IMR-90 (cell line): ENCODE measurements at regions not wholly inside any gene's neighbourhood (a gene's known extent, or its start where the extent isn't known, plus 50 kb on each side); places are given as distances from the start of the nearest gene placed in this dataset.

Experiments
- ATAC-seq: fragments of 200-7000 bp; cut with Tn5 transposase; 2 replicates; pipeline ENCODE4 v1.9.1; 2020; ENCODE audit warnings: low read depth, mild to moderate bottlenecking, moderate library complexity
- BruUV-seq: library from RNA; stranded (reverse); fragments of 400-500 nt; replicated peaks from 2 replicates; lab custom pipeline; 2021; lab: Mats Ljungman, UMichigan
- CTCF ChIA-PET: fragments of 300-600 bp; formaldehyde crosslinking; extraction: SDS; loops from one replicate; lab custom pipeline; 2021; ENCODE audit warnings: antibody characterized with exemption; lab: Yijun Ruan, JAX
- POLR2A ChIA-PET: fragments of 300-600 bp; sonication (Branson Sonifier 250); formaldehyde crosslinking; loops from one replicate; lab custom pipeline; 2022; ENCODE audit warnings: antibody characterized with exemption; ENCODE audit not compliant: unreplicated experiment; lab: Charles Lee
- DNase-seq: peaks from one replicate; pipeline ENCODE4 v3.0.0; 2013
- H2AFZ ChIP-seq: replicated peaks from 2 replicates; pipeline ENCODE3; 2013; ENCODE audit warnings: low read length, mild to moderate bottlenecking; ENCODE audit not compliant: poor library complexity
- H2AK5ac ChIP-seq: 2 replicates; pipeline ENCODE4 v1.6.1; 2013; ENCODE audit warnings: low read depth, low read length, inconsistent platforms
- H2AK9ac ChIP-seq: replicated peaks from 2 replicates; pipeline ENCODE3; 2013; ENCODE audit warnings: mild to moderate bottlenecking, low read depth, low read length, moderate library complexity; ENCODE audit not compliant: poor library complexity
- H2BK120ac ChIP-seq: 2 replicates; pipeline ENCODE4 v1.6.1; 2013; ENCODE audit warnings: low read depth, low read length, inconsistent platforms
- H2BK15ac ChIP-seq: 3 replicates; pipeline ENCODE4 v1.6.1; 2013; ENCODE audit warnings: low read depth, low read length, inconsistent platforms
- H2BK20ac ChIP-seq: 2 replicates; pipeline ENCODE4 v1.6.1; 2013; ENCODE audit warnings: low read depth, mild to moderate bottlenecking, inconsistent platforms, low read length, moderate library complexity
- H2BK5ac ChIP-seq: 2 replicates; pipeline ENCODE4 v1.6.1; 2013; ENCODE audit warnings: mild to moderate bottlenecking, low read depth, low read length, inconsistent platforms; ENCODE audit not compliant: poor library complexity, severe bottlenecking
- H3K14ac ChIP-seq: replicated peaks from 2 replicates; pipeline ENCODE4 v1.6.1; 2013; ENCODE audit warnings: low read depth, low read length, inconsistent platforms
- H3K18ac ChIP-seq: 2 replicates; pipeline ENCODE4 v1.6.1; 2013; ENCODE audit warnings: low read depth, low read length, control low read depth
- H3K23ac ChIP-seq: 2 replicates; pipeline ENCODE4 v1.6.1; 2013; ENCODE audit warnings: low read depth, low read length, inconsistent platforms
- H3K27ac ChIP-seq: 2 replicates; pipeline ENCODE4 v1.5.1; 2013; ENCODE audit warnings: mild to moderate bottlenecking, control low read depth, low read length; ENCODE audit not compliant: insufficient read depth
- H3K27me3 ChIP-seq: 2 replicates; pipeline ENCODE4 v1.6.1; 2013; ENCODE audit warnings: low read length; ENCODE audit not compliant: control insufficient read depth, insufficient read depth
- H3K36me3 ChIP-seq: 2 replicates; pipeline ENCODE4 v1.6.1; 2013; ENCODE audit warnings: low read length, mixed read lengths; ENCODE audit not compliant: control insufficient read depth, insufficient read depth
- H3K4ac ChIP-seq: 2 replicates; pipeline ENCODE4 v1.6.1; 2013; ENCODE audit warnings: low read depth, low read length, inconsistent platforms
- H3K4me1 ChIP-seq: 2 replicates; pipeline ENCODE4 v1.6.1; 2013; ENCODE audit warnings: low read length, mixed read lengths; ENCODE audit not compliant: control insufficient read depth, insufficient read depth
- H3K4me2 ChIP-seq: 2 replicates; pipeline ENCODE4 v1.6.1; 2013; ENCODE audit warnings: low read depth, mild to moderate bottlenecking, control low read depth, low read length, moderate library complexity
- H3K4me3 ChIP-seq: 2 replicates; pipeline ENCODE4 v1.5.1; 2013; ENCODE audit warnings: low read depth, mild to moderate bottlenecking, control low read depth, low read length, moderate library complexity; ENCODE audit not compliant: insufficient read depth
- H3K56ac ChIP-seq: 2 replicates; pipeline ENCODE4 v1.6.1; 2013; ENCODE audit warnings: low read length, inconsistent platforms; ENCODE audit not compliant: insufficient read depth; ENCODE audit errors: extremely low read depth
- H3K79me1 ChIP-seq, 2 experiments: 2 replicates each; pipeline ENCODE4 v1.6.1; 2013; ENCODE audit warnings: low read length in 2 of 2, inconsistent platforms in 1 of 2, low read depth in 1 of 2
- H3K9ac ChIP-seq: 2 replicates; pipeline ENCODE4 v1.6.1; 2013; ENCODE audit warnings: low read depth, low read length, control low read depth
- H3K9me1 ChIP-seq: 2 replicates; pipeline ENCODE4 v1.6.1; 2013; ENCODE audit warnings: low read length, inconsistent platforms; ENCODE audit not compliant: insufficient read depth
- H3K9me3 ChIP-seq: 2 replicates; pipeline ENCODE4 v1.6.1; 2013; ENCODE audit warnings: low read length; ENCODE audit not compliant: control insufficient read depth, insufficient read depth
- H4K20me1 ChIP-seq: 2 replicates; pipeline ENCODE4 v1.6.1; 2013; ENCODE audit warnings: low read length, inconsistent platforms; ENCODE audit not compliant: insufficient read depth
- H4K5ac ChIP-seq: 2 replicates; pipeline ENCODE4 v1.6.1; 2013; ENCODE audit warnings: mild to moderate bottlenecking, low read depth, low read length, control low read depth
- H4K8ac ChIP-seq, 2 experiments: 2 replicates each; pipeline ENCODE4 v1.6.1; 2013; ENCODE audit warnings: low read depth in 2 of 2, low read length in 2 of 2, control low read depth in 1 of 2, inconsistent platforms in 1 of 2
- H4K91ac ChIP-seq: 2 replicates; pipeline ENCODE4 v1.6.1; 2013; ENCODE audit warnings: low read depth, low read length, inconsistent platforms; ENCODE audit not compliant: insufficient read depth
- BHLHE40 ChIP-seq: fragments of 150-350 bp; IDR thresholded peaks from 2 replicates; pipeline ENCODE4 v1.6.1; 2016; ENCODE audit warnings: mild to moderate bottlenecking, low read depth, low read length
- MXI1 ChIP-seq: IDR thresholded peaks from 2 replicates; pipeline ENCODE4 v1.6.1; 2012; ENCODE audit warnings: low read depth, mild to moderate bottlenecking, low read length, moderate library complexity, borderline replicate concordance
- POLR2A ChIP-seq: IDR thresholded peaks from 2 replicates; pipeline ENCODE4 v1.6.1; 2012; ENCODE audit warnings: mild to moderate bottlenecking, low read depth, low read length
- WGBS, 2 experiments: methylation state at CpG; one replicate each; pipeline versions ENCODE4 v1.1.5 to v1.1.7; 2013; ENCODE audit warnings: missing lambda C conversion rate in 2 of 2; ENCODE audit not compliant: insufficient read length in 1 of 2; ENCODE audit errors: extremely low coverage in 2 of 2; 5-methylcytosine and 5-hydroxymethylcytosine counted together
- dilution Hi-C: fragments of 300-500 bp; cut with HindIII; formaldehyde crosslinking; loops from one replicate; pipeline ENCODE4 v1.14.3; 2018; ENCODE audit warnings: low sequenced_read_pairs; ENCODE audit not compliant: unreplicated experiment
- in situ Hi-C: fragments of 300-500 bp; cut with MboI; formaldehyde crosslinking; loops from 3 replicates; pipeline ENCODE4 v1.14.3; 2019; ENCODE audit warnings: low sequenced_read_pairs, inconsistent platforms, mixed read lengths
- intact Hi-C: fragments of 100-400 bp; cut with micrococcal nuclease; formaldehyde crosslinking; loops from 2 replicates; pipeline ENCODE4 v1.10.0; 2022

DNA sequence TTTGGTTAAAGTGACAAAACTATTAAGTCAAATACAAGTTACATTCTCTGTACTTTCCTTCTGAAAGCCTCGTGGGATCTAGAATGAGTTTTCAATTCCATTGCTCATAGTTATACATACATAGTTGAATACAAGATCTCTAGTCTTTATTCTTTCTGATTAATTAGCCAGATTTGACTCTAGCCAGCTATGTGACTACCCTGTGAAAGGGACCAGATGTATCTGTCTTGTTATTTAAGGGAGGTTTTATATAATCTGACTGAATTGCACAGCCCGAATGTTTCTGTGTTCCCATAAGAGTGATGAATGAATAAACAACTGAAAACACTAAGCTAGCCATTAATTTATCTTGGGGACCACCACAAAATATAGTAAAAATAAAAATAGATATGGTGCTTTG lies 166.7 kb downstream of the TMEM167A start:
- H2AK9ac ChIP-seq: no peak overlapping the region
- no peak overlapping the region for H3K9ac ChIP-seq
- dilution Hi-C loops: no loop called here
- CTCF ChIA-PET: no interaction called here
- H2BK20ac ChIP-seq: no peak overlapping the region
- no peak overlapping the region for H2AFZ ChIP-seq
- POLR2A ChIA-PET: no interaction called here
- H3K4me2 ChIP-seq: no peak overlapping the region
- H3K27me3 ChIP-seq: no peaks in the 10 kb centered on the region
- H3K27ac ChIP-seq: no peak overlapping the region
- WGBS, 2 experiments: no CpG with 5 or more reads among the region's 2 CpGs
- no peak for DNase-seq
- intact Hi-C loops: no loop called here
- H3K23ac ChIP-seq: no peak overlapping the region
- H3K4ac ChIP-seq: no peak overlapping the region
- no peak overlapping the region for H4K5ac ChIP-seq
- TF ChIP-seq BHLHE40 (no peak), MXI1 (no peak), POLR2A (no peak)
- no peak overlapping the region for H2BK120ac ChIP-seq
- ATAC-seq: no peak
- no peak overlapping the region for H2AK5ac ChIP-seq
- BruUV-seq: no TSS peak
- no peak overlapping the region for H4K91ac ChIP-seq
- H4K20me1 ChIP-seq: no peaks in the 10 kb centered on the region
- H3K14ac ChIP-seq: no peak overlapping the region
- no peak overlapping the region for H3K4me3 ChIP-seq
- H3K56ac ChIP-seq: no peak overlapping the region
- H2BK5ac ChIP-seq: no peak overlapping the region
- no peak overlapping the region for H2BK15ac ChIP-seq
- H3K36me3 ChIP-seq: no peaks in the 10 kb centered on the region
- no peaks in the 10 kb centered on the region for H3K9me1 ChIP-seq
- H3K9me3 ChIP-seq: peaks cover 3% of the 10 kb centered on the region; the same call in 1 of the 2 replicates
- in situ Hi-C loops: no loop called here
- H3K79me1 ChIP-seq: no peaks in the 10 kb centered on the region
- no peak overlapping the region for H4K8ac ChIP-seq
- H3K4me1 ChIP-seq: no peaks in the 10 kb centered on the region
- no peak overlapping the region for H3K18ac ChIP-seq
